HCT116 (cell line): ENCODE measurements at regions not wholly inside any gene's neighbourhood (a gene's known extent, or its start where the extent isn't known, plus 50 kb on each side); places are given as distances from the start of the nearest gene placed in this dataset.

Source experiments
- ATAC-seq: fragments of 200-7000 bp; cut with Tn5 transposase; 2 replicates; pipeline ENCODE4 v1.9.1; 2020; ENCODE audit warnings: mild to moderate bottlenecking, moderate library complexity
- BruUV-seq: library from RNA; stranded (reverse); fragments of 400-500 nt; replicated peaks from 2 replicates; lab custom pipeline; 2021; lab: Mats Ljungman, UMichigan
- CTCF ChIA-PET: fragments of 300-600 bp; sonication (Branson Sonifier 250); formaldehyde crosslinking; loops from one replicate; lab custom pipeline; 2021; ENCODE audit warnings: antibody characterized with exemption; lab: Charles Lee
- POLR2A ChIA-PET: fragments of 300-600, 350-600 bp; sonication (Branson Sonifier 250); formaldehyde crosslinking; loops from one replicate; lab custom pipeline; 2021; ENCODE audit warnings: antibody characterized with exemption; lab: Charles Lee
- RAD21 ChIA-PET, 2 experiments: fragments of 300-600 bp; sonication (Branson Sonifier 250); formaldehyde crosslinking; loops; one replicate each; lab custom pipeline; 2023; ENCODE audit warnings: low total read pairs in 2 of 2; ENCODE audit not compliant: uncharacterized antibody in 2 of 2, unreplicated experiment in 2 of 2, low non-redundant PET in 1 of 2; lab: Charles Lee
- DNase-seq: peaks from one replicate; pipeline ENCODE4 v3.0.0-alpha.2; 2010; ENCODE audit warnings: low read depth, low spot score
- H2AFZ ChIP-seq: fragments of 200-600 bp; shearing (Covaris generic), sonication (generic); 2 replicates; pipeline ENCODE4 v1.6.1; 2017; ENCODE audit warnings: low read depth, mixed run types, mixed read lengths, antibody characterized with exemption, low read length; ENCODE audit not compliant: poor library complexity, severe bottlenecking
- H3K27ac ChIP-seq: 2 replicates; pipeline ENCODE4 v1.5.1; 2012; ENCODE audit warnings: low read depth, low read length
- H3K27me3 ChIP-seq: fragments of 200-600 bp; sonication (generic); 2 replicates; pipeline ENCODE4 v1.6.1; 2016; ENCODE audit warnings: mixed run types, low read length, mixed read lengths; ENCODE audit not compliant: insufficient read depth
- H3K36me3 ChIP-seq, 2 experiments: fragments of 200-500 bp in 1 of 2; fragments of 200-600 bp in 1 of 2; sonication (Bioruptor generic) in 1 of 2; sonication (generic) in 1 of 2; 2 replicates each; pipeline versions ENCODE4 v1.5.1 to v1.6.1; 2014 to 2016; ENCODE audit warnings: low read length in 2 of 2, inconsistent platforms in 1 of 2, mixed read lengths in 1 of 2, mixed run types in 1 of 2; ENCODE audit not compliant: insufficient read depth in 2 of 2, control insufficient read depth in 1 of 2
- H3K4me1 ChIP-seq, 2 experiments: fragments of 200-600 bp in 1 of 2; sonication (generic) in 1 of 2; 2 replicates each; pipeline versions ENCODE4 v1.5.1 to v1.6.1; 2012 to 2017; ENCODE audit warnings: low read length in 2 of 2, inconsistent platforms in 1 of 2, mild to moderate bottlenecking in 1 of 2, mixed read lengths in 1 of 2, mixed run types in 1 of 2, moderate library complexity in 1 of 2; ENCODE audit not compliant: insufficient read depth in 2 of 2, control insufficient read depth in 1 of 2
- H3K4me2 ChIP-seq: fragments of 200-600 bp; sonication (generic); 2 replicates; pipeline ENCODE4 v1.6.1; 2017; ENCODE audit warnings: mixed run types, low read length, mixed read lengths
- H3K4me3 ChIP-seq, 2 experiments: fragments of 200-600 bp in 1 of 2; sonication (generic) in 1 of 2; replicated peaks in 1 of 2; 2 replicates each; pipeline ENCODE4 v1.5.1; 2011 to 2016; ENCODE audit warnings: low read length in 2 of 2, control low read depth in 1 of 2, low read depth in 1 of 2, mild to moderate bottlenecking in 1 of 2, mixed read lengths in 1 of 2, mixed run types in 1 of 2
- H3K79me2 ChIP-seq: fragments of 200-600 bp; sonication (generic); 2 replicates; pipeline ENCODE4 v1.6.1; 2017; ENCODE audit warnings: mild to moderate bottlenecking, mixed run types, low read length, moderate library complexity, mixed read lengths; ENCODE audit not compliant: insufficient read depth
- H3K9ac ChIP-seq: fragments of 200-600 bp; sonication (generic); 2 replicates; pipeline ENCODE4 v1.6.1; 2016; ENCODE audit warnings: low read length, mixed read lengths
- H3K9me2 ChIP-seq: fragments of 200-600 bp; sonication (generic), shearing (Covaris generic); 2 replicates; pipeline ENCODE4 v1.6.1; 2017; ENCODE audit warnings: mixed run types, mild to moderate bottlenecking, moderate library complexity; ENCODE audit not compliant: insufficient read depth
- H3K9me3 ChIP-seq, 2 experiments: fragments of 200-500 bp in 1 of 2; fragments of 200-600 bp in 1 of 2; sonication (Bioruptor generic) in 1 of 2; sonication (generic) in 1 of 2; 2 replicates each; pipeline ENCODE4 v1.6.1; 2014 to 2017; ENCODE audit warnings: low read length in 2 of 2, mixed read lengths in 2 of 2, inconsistent platforms in 1 of 2, low read depth in 1 of 2, mild to moderate bottlenecking in 1 of 2, mixed run types in 1 of 2, moderate library complexity in 1 of 2; ENCODE audit not compliant: control insufficient read depth in 1 of 2, insufficient read depth in 1 of 2
- H4K20me1 ChIP-seq: fragments of 200-600 bp; sonication (generic), shearing (Covaris generic); 2 replicates; pipeline ENCODE4 v1.6.1; 2017; ENCODE audit warnings: mixed run types, mild to moderate bottlenecking, moderate library complexity; ENCODE audit not compliant: insufficient read depth
- ATF3 ChIP-seq: IDR thresholded peaks from 2 replicates; pipeline ENCODE4 v1.6.1; 2012
- EGR1 ChIP-seq: IDR thresholded peaks from 2 replicates; pipeline ENCODE4 v1.6.1; 2012; ENCODE audit warnings: low read depth
- EZH2phosphoT487 ChIP-seq: fragments of 200-600 bp; IDR thresholded peaks from 2 replicates; pipeline ENCODE4 v1.6.1; 2018; ENCODE audit warnings: antibody characterized with exemption, borderline replicate concordance
- JUND ChIP-seq: IDR thresholded peaks from 2 replicates; pipeline ENCODE4 v1.6.1; 2012
- MAX ChIP-seq: IDR thresholded peaks from 2 replicates; pipeline ENCODE4 v1.6.1; 2012
- RAD21 ChIP-seq: IDR thresholded peaks from 2 replicates; pipeline ENCODE4 v1.6.1; 2012; ENCODE audit warnings: low read depth, mild to moderate bottlenecking
- SP1 ChIP-seq: IDR thresholded peaks from 2 replicates; pipeline ENCODE4 v1.6.1; 2012; ENCODE audit warnings: low read depth
- SRF ChIP-seq: IDR thresholded peaks from 2 replicates; pipeline ENCODE4 v1.6.1; 2012; ENCODE audit warnings: low read depth
- intact Hi-C: fragments of 100-400 bp; cut with micrococcal nuclease; formaldehyde crosslinking; loops from 2 replicates; pipeline ENCODE4 v1.10.0; 2022
- TF ChIP-seq, protein P1 (sequence below): IDR thresholded peaks from 2 replicates; pipeline ENCODE4 v1.6.1; 2011; ENCODE audit warnings: mild to moderate bottlenecking, low read length, moderate library complexity; ENCODE audit not compliant: insufficient replicate concordance; ENCODE audit errors: extremely low read depth
- TF ChIP-seq, protein P2 (sequence below): IDR thresholded peaks from 2 replicates; pipeline ENCODE4 v1.6.1; 2012; ENCODE audit warnings: low read depth

- H3K9me3 ChIP-seq = no peaks in the 10 kb centered on the region
- CTCF ChIA-PET = interaction anchor here (0.6 to 2.9 kb wide), 19 partner anchors 9 to 1260 kb away, joined by 3 to 17 read pairs (median 4); no protein-coding TSS in a partner anchor
- RAD21 ChIA-PET = no interaction called here
- H3K27ac ChIP-seq = no peak overlapping the region
- POLR2A ChIA-PET = no interaction called here
- H3K4me2 ChIP-seq = no peak overlapping the region
- DNase-seq = no peak
- no peaks in the 10 kb centered on the region for H3K9me2 ChIP-seq
- ATAC-seq = no peak
- H3K27me3 ChIP-seq = no peaks in the 10 kb centered on the region
- no peak overlapping the region for H3K9ac ChIP-seq
- no peaks in the 10 kb centered on the region for H3K36me3 ChIP-seq
- no peaks in the 10 kb centered on the region for H3K79me2 ChIP-seq
- H3K4me3 ChIP-seq = no peak overlapping the region
- BruUV-seq = no TSS peak
- H2AFZ ChIP-seq = no peak overlapping the region
- TF ChIP-seq JUND = no peak
- TF ChIP-seq MAX = no peak
- no peak for TF ChIP-seq RAD21
- no peak for TF ChIP-seq EGR1
- TF ChIP-seq ATF3 = no peak
- no peak for TF ChIP-seq SP1
- TF ChIP-seq, protein P1, sequence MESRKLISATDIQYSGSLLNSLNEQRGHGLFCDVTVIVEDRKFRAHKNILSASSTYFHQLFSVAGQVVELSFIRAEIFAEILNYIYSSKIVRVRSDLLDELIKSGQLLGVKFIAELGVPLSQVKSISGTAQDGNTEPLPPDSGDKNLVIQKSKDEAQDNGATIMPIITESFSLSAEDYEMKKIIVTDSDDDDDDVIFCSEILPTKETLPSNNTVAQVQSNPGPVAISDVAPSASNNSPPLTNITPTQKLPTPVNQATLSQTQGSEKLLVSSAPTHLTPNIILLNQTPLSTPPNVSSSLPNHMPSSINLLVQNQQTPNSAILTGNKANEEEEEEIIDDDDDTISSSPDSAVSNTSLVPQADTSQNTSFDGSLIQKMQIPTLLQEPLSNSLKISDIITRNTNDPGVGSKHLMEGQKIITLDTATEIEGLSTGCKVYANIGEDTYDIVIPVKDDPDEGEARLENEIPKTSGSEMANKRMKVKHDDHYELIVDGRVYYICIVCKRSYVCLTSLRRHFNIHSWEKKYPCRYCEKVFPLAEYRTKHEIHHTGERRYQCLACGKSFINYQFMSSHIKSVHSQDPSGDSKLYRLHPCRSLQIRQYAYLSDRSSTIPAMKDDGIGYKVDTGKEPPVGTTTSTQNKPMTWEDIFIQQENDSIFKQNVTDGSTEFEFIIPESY = no peak
- no peak for TF ChIP-seq SRF
- TF ChIP-seq, protein P2, sequence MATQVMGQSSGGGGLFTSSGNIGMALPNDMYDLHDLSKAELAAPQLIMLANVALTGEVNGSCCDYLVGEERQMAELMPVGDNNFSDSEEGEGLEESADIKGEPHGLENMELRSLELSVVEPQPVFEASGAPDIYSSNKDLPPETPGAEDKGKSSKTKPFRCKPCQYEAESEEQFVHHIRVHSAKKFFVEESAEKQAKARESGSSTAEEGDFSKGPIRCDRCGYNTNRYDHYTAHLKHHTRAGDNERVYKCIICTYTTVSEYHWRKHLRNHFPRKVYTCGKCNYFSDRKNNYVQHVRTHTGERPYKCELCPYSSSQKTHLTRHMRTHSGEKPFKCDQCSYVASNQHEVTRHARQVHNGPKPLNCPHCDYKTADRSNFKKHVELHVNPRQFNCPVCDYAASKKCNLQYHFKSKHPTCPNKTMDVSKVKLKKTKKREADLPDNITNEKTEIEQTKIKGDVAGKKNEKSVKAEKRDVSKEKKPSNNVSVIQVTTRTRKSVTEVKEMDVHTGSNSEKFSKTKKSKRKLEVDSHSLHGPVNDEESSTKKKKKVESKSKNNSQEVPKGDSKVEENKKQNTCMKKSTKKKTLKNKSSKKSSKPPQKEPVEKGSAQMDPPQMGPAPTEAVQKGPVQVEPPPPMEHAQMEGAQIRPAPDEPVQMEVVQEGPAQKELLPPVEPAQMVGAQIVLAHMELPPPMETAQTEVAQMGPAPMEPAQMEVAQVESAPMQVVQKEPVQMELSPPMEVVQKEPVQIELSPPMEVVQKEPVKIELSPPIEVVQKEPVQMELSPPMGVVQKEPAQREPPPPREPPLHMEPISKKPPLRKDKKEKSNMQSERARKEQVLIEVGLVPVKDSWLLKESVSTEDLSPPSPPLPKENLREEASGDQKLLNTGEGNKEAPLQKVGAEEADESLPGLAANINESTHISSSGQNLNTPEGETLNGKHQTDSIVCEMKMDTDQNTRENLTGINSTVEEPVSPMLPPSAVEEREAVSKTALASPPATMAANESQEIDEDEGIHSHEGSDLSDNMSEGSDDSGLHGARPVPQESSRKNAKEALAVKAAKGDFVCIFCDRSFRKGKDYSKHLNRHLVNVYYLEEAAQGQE = no peak
- TF ChIP-seq EZH2phosphoT487 = no peak
- intact Hi-C loops = loop anchor here (2.0 to 10.0 kb wide), 5 partner anchors 695 to 1261 kb away; no protein-coding TSS in a partner anchor
- H3K4me1 ChIP-seq = no peaks in the 10 kb centered on the region
- no peaks in the 10 kb centered on the region for H4K20me1 ChIP-seq
Measured at GRCh38 chr3:148077965-148078364, 619.7 kb upstream of the AGTR1 start.
